ENCODE measurements at regions not wholly inside any gene's neighbourhood (a gene's known extent, or its start where the extent isn't known, plus 50 kb on each side); places are given as distances from the start of the nearest gene placed in this dataset.
A peak's percentile ranks its signal among the peaks of the same experiment; 100 is the strongest.

DNA sequence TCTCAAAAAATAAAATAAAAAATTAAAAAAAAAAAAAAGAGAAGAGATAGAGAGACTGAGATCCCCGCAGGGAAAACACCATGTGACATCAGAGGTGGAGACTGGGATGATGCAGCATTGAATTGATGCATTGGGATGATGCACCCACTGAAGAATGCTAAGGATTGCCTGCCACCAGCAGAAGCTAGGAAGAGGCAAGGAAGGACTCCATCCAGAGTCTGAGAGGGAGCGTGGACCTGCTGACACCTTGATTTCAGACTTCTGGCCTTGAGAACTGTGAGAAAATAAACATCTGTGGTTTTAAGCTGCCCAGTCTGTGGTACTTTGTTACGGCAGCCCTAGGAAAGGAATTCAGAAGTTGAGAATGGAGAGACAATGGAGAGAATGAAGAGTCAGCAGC lies 89.8 kb upstream of the PRPS1L1 start:
- TF ChIP-seq, protein P1, sequence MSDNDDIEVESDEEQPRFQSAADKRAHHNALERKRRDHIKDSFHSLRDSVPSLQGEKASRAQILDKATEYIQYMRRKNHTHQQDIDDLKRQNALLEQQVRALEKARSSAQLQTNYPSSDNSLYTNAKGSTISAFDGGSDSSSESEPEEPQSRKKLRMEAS (IDR thresholded peaks at IDR 0.05; ENCODE audit: low read depth, low read length), result no peak
- no peak for DNase-seq (ENCODE audit: low read depth)
- H3K4me3 ChIP-seq (ENCODE audit: low read depth, low read length), result no peak overlapping the region

DNA sequence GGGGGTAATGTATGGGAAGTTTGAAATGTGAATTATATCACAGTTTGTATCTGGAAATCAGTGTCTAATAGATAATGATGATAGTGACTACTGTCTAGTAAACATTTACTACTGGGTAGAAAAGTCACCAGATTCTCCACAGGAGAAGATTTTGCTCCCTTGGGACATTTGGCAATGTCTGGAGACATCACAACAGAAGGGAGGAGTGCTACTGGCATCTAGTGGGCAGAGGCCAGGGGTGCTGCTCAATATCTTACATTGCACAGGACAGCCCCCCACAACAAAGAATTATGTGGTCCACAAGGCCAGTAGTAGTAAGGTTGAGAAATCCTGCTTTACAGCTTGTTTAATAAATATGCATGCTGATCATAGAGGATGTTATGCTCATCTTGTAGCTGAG lies 92.3 kb upstream of the PRPS1L1 start:
- peak; percentile 59 for DNase-seq (ENCODE audit: low read depth)
- TF ChIP-seq, protein P2, sequence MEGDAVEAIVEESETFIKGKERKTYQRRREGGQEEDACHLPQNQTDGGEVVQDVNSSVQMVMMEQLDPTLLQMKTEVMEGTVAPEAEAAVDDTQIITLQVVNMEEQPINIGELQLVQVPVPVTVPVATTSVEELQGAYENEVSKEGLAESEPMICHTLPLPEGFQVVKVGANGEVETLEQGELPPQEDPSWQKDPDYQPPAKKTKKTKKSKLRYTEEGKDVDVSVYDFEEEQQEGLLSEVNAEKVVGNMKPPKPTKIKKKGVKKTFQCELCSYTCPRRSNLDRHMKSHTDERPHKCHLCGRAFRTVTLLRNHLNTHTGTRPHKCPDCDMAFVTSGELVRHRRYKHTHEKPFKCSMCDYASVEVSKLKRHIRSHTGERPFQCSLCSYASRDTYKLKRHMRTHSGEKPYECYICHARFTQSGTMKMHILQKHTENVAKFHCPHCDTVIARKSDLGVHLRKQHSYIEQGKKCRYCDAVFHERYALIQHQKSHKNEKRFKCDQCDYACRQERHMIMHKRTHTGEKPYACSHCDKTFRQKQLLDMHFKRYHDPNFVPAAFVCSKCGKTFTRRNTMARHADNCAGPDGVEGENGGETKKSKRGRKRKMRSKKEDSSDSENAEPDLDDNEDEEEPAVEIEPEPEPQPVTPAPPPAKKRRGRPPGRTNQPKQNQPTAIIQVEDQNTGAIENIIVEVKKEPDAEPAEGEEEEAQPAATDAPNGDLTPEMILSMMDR (IDR thresholded peaks at IDR 0.05; ENCODE audit: low read depth, low read length), result peak; percentile 49
- TF ChIP-seq, protein P1 (IDR thresholded peaks at IDR 0.05; ENCODE audit: low read depth, low read length), result no peak
- TF ChIP-seq POLR2A (IDR thresholded peaks at IDR 0.05; ENCODE audit: extremely low read depth, insufficient read length), result no peak
- TF ChIP-seq MYC (IDR thresholded peaks at IDR 0.05; ENCODE audit: low read depth, low read length), result no peak
- H3K4me3 ChIP-seq (ENCODE audit: low read depth, low read length), result no peak overlapping the region

DNA sequence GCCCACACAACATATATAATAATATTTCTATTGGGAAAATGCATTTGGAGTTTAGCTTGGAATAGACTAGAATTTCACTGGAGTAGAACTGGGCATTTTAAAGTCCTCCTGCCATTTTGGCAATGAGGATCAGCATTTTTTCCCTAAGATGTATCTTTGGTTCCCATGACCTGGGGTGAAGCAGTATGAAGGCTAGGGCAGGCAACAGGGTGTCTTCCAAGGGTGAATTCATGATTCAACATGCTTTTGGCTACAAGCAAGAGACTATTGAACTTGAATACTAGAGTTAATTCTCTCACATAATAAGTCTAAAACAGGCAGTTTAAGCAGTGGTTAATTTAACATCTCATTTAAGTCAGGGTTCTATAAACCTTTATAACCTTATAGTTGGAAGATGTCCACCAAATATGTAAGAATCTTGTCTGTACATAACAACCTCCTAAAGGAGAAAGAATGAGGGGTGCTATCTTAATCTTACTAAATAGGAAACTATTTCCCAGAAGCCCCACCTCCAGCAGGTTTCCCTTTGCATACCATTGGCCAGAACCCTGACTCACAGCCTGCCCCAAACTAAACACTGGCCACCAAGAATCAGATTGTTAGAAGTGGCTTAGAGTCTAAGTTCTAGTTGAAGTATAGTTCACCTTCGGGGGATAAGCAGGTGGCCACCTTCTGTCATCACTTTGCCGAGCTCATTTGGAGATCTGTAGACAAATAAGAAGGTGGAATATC lies 96.0 kb upstream of the PRPS1L1 start:
- DNase-seq (ENCODE audit: low read depth), result no peak
- H3K4me3 ChIP-seq (ENCODE audit: low read depth, low read length), result no peak overlapping the region
- TF ChIP-seq POLR2A (IDR thresholded peaks at IDR 0.05; ENCODE audit: extremely low read depth, insufficient read length) (no peak), MYC (IDR thresholded peaks at IDR 0.05; ENCODE audit: low read depth, low read length) (no peak)
- TF ChIP-seq, protein P1 (IDR thresholded peaks at IDR 0.05; ENCODE audit: low read depth, low read length), result no peak
- TF ChIP-seq, protein P2 (IDR thresholded peaks at IDR 0.05; ENCODE audit: low read depth, low read length), result no peak

DNA sequence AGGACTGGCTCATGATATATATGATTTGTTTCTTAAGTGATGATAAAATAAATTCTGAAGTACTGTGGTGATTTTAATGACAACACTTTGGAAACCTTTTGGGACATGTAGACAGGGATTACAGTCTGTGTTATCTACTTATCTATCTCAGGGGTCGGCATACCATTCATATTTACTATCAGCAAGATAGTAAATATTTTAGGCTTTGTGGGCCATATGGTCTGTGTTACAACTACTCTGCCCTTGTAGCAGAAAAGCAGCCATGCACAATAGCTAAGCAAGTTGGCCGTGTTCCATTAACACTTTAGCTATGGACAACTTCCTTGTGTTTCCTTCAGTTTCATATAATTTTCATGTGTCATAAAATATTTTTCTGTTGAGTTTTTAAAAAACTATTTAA lies 97.8 kb upstream of the PRPS1L1 start:
- TF ChIP-seq MYC (IDR thresholded peaks at IDR 0.05; ENCODE audit: low read depth, low read length), result no peak
- TF ChIP-seq, protein P2 (IDR thresholded peaks at IDR 0.05; ENCODE audit: low read depth, low read length), result no peak
- TF ChIP-seq, protein P1 (IDR thresholded peaks at IDR 0.05; ENCODE audit: low read depth, low read length), result no peak
- no peak for TF ChIP-seq POLR2A (IDR thresholded peaks at IDR 0.05; ENCODE audit: extremely low read depth, insufficient read length)
- DNase-seq (ENCODE audit: low read depth), result no peak
- no peak overlapping the region for H3K4me3 ChIP-seq (ENCODE audit: low read depth, low read length)

DNA sequence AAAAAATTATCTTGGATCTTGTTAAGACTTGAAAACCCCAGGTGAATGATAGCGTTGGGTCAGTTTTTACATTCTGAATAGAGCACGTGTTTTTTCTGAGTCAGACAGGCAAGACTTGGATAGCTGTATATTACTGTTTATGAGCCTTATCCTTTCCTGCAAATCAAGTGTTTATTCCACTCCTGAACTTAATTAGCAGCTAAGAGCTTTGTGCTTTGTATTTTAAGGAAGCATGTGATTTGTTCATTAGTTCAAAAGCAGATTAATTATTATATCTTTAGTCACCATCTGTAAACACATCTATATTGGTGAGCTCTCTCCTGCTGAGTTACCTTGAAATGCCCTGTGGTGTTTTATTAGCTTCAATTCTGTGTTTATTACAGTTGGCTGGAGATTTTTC lies 98.6 kb upstream of the PRPS1L1 start:
- no peak overlapping the region for H3K4me3 ChIP-seq (ENCODE audit: low read depth, low read length)
- DNase-seq (ENCODE audit: low read depth), result no peak
- no peak for TF ChIP-seq POLR2A (IDR thresholded peaks at IDR 0.05; ENCODE audit: extremely low read depth, insufficient read length)
- no peak for TF ChIP-seq MYC (IDR thresholded peaks at IDR 0.05; ENCODE audit: low read depth, low read length)
- TF ChIP-seq, protein P2 (IDR thresholded peaks at IDR 0.05; ENCODE audit: low read depth, low read length), result no peak
- TF ChIP-seq, protein P1 (IDR thresholded peaks at IDR 0.05; ENCODE audit: low read depth, low read length), result no peak

DNA sequence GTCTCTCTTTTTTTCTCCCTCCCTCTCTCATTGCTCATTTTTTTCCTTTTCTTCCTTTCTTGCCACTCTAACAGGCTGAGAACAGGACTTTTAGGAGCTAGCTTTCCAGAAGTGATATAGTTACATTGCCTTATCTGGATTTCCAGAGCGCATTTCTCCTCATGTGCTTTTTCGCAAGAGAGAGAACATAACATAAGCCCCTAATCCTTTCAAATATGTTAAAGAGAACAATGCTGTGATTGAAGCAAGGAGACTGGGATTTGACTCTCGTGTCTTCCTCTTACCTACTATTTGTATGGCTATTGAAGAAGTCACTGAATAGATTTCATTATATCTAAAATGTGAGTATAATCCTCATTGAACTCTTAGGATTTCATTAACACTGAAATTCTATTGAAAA lies 101.2 kb upstream of the PRPS1L1 start:
- TF ChIP-seq MYC (IDR thresholded peaks at IDR 0.05; ENCODE audit: low read depth, low read length) (no peak), POLR2A (IDR thresholded peaks at IDR 0.05; ENCODE audit: extremely low read depth, insufficient read length) (no peak)
- TF ChIP-seq, protein P1 (IDR thresholded peaks at IDR 0.05; ENCODE audit: low read depth, low read length), result no peak
- TF ChIP-seq, protein P2 (IDR thresholded peaks at IDR 0.05; ENCODE audit: low read depth, low read length), result no peak
- H3K4me3 ChIP-seq (ENCODE audit: low read depth, low read length), result no peak overlapping the region
- no peak for DNase-seq (ENCODE audit: low read depth)

All from NB4 (cell line).